A673 (cell line): ENCODE measurements at regions not wholly inside any gene's neighbourhood (a gene's known extent, or its start where the extent isn't known, plus 50 kb on each side); places are given as distances from the start of the nearest gene placed in this dataset.

Experiments
- BruUV-seq: library from RNA; stranded (reverse); fragments of 400-500 nt; replicated peaks from 2 replicates; lab custom pipeline; 2021; lab: Mats Ljungman, UMichigan
- CTCF ChIA-PET: fragments of 300-600 bp; sonication (Branson Sonifier 250); formaldehyde crosslinking; loops from one replicate; lab custom pipeline; 2022; ENCODE audit warnings: antibody characterized with exemption; lab: Charles Lee
- POLR2A ChIA-PET: fragments of 300-600 bp; sonication (Branson Sonifier 250); formaldehyde crosslinking; loops from one replicate; lab custom pipeline; 2022; ENCODE audit warnings: antibody characterized with exemption; ENCODE audit not compliant: low non-redundant PET; lab: Charles Lee
- DNase-seq: peaks from one replicate; pipeline ENCODE4 v3.0.0-alpha.2; 2015; ENCODE audit warnings: low spot score
- H3K27ac ChIP-seq: fragments of 200-600 bp; sonication (generic); 2 replicates; pipeline ENCODE4 v1.5.1; 2016; ENCODE audit warnings: mixed run types, low read depth, mild to moderate bottlenecking, mixed read lengths, antibody characterized with exemption, low read length; ENCODE audit not compliant: poor library complexity, severe bottlenecking
- H3K27me3 ChIP-seq: fragments of 200-600 bp; sonication (generic); replicated peaks from 2 replicates; pipeline ENCODE4 v1.6.1; 2017; ENCODE audit warnings: mixed run types, low read depth, mild to moderate bottlenecking, mixed read lengths, antibody characterized with exemption, low read length; ENCODE audit not compliant: insufficient read depth, poor library complexity
- H3K36me3 ChIP-seq: fragments of 200-600 bp; sonication (generic); 2 replicates; pipeline ENCODE4 v1.6.1; 2016; ENCODE audit warnings: mixed run types, mild to moderate bottlenecking, mixed read lengths, antibody characterized with exemption, low read length; ENCODE audit not compliant: insufficient read depth, poor library complexity, severe bottlenecking
- H3K4me1 ChIP-seq: fragments of 200-600 bp; sonication (generic); 2 replicates; pipeline ENCODE4 v1.6.1; 2017; ENCODE audit warnings: mixed run types, mild to moderate bottlenecking, mixed read lengths, antibody characterized with exemption, low read length; ENCODE audit not compliant: insufficient read depth, poor library complexity, severe bottlenecking
- H3K4me3 ChIP-seq: fragments of 200-600 bp; sonication (generic); 2 replicates; pipeline ENCODE4 v1.5.1; 2016; ENCODE audit warnings: low read depth, mixed run types, mild to moderate bottlenecking, mixed read lengths, low read length; ENCODE audit not compliant: poor library complexity, severe bottlenecking
- H3K9me3 ChIP-seq: fragments of 200-600 bp; sonication (generic); 2 replicates; pipeline ENCODE4 v1.6.1; 2016; ENCODE audit warnings: mixed run types, low read depth, mild to moderate bottlenecking, mixed read lengths, antibody characterized with exemption, low read length; ENCODE audit not compliant: poor library complexity, severe bottlenecking
- EZH2 ChIP-seq: fragments of 200-600 bp; sonication (generic); IDR thresholded peaks from 2 replicates; pipeline ENCODE4 v1.6.1; 2017; ENCODE audit warnings: borderline replicate concordance, low read depth, mild to moderate bottlenecking, mixed read lengths, antibody characterized with exemption, low read length; ENCODE audit not compliant: poor library complexity, severe bottlenecking
- intact Hi-C: fragments of 100-400 bp; cut with micrococcal nuclease; formaldehyde crosslinking; loops from one replicate; pipeline ENCODE4 v1.10.0; 2022; ENCODE audit not compliant: unreplicated experiment
- TF ChIP-seq, protein P1 (sequence below): fragments of 300-800, 200-600 bp; sonication (generic); conservative IDR thresholded peaks from 2 replicates; pipeline ENCODE4 v1.5.1; 2017; ENCODE audit warnings: low read depth, mild to moderate bottlenecking, antibody characterized with exemption, low read length, moderate library complexity, mixed read lengths

DNA sequence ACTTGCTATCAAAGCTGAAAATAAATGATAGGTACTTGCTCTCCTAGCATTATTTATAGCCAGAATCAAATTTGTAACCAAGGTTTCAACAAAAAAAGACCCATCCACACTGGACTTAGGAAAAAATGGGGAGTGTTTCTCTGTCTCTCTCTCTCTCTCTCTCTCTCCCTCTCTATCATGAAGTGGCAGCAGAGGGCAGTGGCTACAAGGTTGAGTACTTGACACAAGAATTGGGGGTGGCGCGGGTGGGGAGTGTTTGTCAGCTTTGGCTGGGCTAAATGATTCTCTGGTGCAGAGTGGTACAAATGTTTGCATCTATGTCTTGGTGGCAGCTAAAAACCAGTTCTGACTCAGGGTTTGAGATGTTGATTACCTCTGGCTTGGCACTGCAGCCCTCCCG, 85.0 kb downstream of the RBM43 start:
- no peaks in the 10 kb centered on the region for H3K36me3 ChIP-seq
- ChIA-PET CTCF (no interaction called here), POLR2A (no interaction called here)
- H3K27ac ChIP-seq, result no peak overlapping the region
- H3K9me3 ChIP-seq, result no peaks in the 10 kb centered on the region
- H3K4me3 ChIP-seq, result no peak overlapping the region
- H3K27me3 ChIP-seq, result no peaks in the 10 kb centered on the region
- intact Hi-C loops, result no loop called here
- no peak for DNase-seq
- H3K4me1 ChIP-seq, result no peaks in the 10 kb centered on the region
- no TSS peak for BruUV-seq
- TF ChIP-seq, protein P1, sequence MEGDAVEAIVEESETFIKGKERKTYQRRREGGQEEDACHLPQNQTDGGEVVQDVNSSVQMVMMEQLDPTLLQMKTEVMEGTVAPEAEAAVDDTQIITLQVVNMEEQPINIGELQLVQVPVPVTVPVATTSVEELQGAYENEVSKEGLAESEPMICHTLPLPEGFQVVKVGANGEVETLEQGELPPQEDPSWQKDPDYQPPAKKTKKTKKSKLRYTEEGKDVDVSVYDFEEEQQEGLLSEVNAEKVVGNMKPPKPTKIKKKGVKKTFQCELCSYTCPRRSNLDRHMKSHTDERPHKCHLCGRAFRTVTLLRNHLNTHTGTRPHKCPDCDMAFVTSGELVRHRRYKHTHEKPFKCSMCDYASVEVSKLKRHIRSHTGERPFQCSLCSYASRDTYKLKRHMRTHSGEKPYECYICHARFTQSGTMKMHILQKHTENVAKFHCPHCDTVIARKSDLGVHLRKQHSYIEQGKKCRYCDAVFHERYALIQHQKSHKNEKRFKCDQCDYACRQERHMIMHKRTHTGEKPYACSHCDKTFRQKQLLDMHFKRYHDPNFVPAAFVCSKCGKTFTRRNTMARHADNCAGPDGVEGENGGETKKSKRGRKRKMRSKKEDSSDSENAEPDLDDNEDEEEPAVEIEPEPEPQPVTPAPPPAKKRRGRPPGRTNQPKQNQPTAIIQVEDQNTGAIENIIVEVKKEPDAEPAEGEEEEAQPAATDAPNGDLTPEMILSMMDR, result no peak; the same call in 1 of the 2 replicates
- TF ChIP-seq EZH2, result no peak

DNA sequence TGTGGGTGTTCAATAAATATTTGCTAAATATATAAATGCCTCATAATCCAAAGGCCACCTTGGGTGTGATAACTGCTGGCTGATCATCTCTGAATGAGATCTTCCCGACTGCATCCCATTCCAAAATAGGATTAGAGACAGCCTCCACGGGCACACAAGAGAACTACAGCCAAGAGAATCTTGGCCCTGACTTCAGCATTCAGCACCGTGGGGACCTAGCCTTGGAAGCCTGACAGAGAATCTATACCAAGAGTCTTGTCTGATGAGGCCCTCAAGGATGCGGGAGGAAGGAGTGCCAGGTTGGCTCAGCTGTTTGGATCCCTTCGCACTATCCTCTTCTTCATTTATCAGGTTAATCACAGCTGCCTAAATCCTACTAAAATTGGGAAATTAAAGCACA, 85.8 kb downstream of the RBM43 start:
- intact Hi-C loops, result no loop called here
- Histone ChIP-seq H3K27me3 (no peaks in the 10 kb centered on the region), H3K4me1 (no peaks in the 10 kb centered on the region), H3K27ac (no peak overlapping the region), H3K4me3 (no peak overlapping the region), H3K36me3 (no peaks in the 10 kb centered on the region), H3K9me3 (no peaks in the 10 kb centered on the region)
- no TSS peak for BruUV-seq
- DNase-seq, result no peak
- ChIA-PET CTCF (no interaction called here), POLR2A (no interaction called here)
- TF ChIP-seq, protein P1, result no peak
- TF ChIP-seq EZH2, result no peak

DNA sequence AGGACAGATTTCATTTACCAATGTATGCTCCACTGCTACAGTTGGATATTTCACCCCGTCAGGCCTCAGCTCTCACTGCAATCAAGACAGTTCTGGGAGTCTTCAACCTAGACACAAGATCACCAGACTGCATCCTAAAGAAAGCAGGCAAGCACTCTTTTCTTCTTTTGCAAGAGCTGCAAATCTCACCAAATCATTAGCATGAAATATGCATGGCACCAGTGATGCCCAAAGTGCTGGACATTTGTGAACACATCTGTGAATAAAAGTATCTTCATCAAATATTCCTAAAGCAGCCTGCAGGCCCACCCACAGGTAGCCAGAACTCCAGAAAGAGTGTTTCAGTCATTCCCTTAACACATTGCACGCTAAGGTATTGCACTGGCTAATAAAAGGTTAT, 87.5 kb downstream of the RBM43 start:
- TF ChIP-seq, protein P1, result no peak
- no peak for TF ChIP-seq EZH2
- no peak for DNase-seq
- Histone ChIP-seq H3K9me3 (no peaks in the 10 kb centered on the region), H3K27ac (no peak overlapping the region), H3K27me3 (no peaks in the 10 kb centered on the region), H3K4me1 (no peaks in the 10 kb centered on the region), H3K4me3 (no peak overlapping the region), H3K36me3 (no peaks in the 10 kb centered on the region)
- intact Hi-C loops, result no loop called here
- ChIA-PET POLR2A (no interaction called here), CTCF (no interaction called here)
- BruUV-seq, result no TSS peak
